H1 (cell line): ENCODE measurements at regions not wholly inside any gene's neighbourhood (a gene's known extent, or its start where the extent isn't known, plus 50 kb on each side); places are given as distances from the start of the nearest gene placed in this dataset.

ENCODE experiments used
- CTCF ChIA-PET: fragments of 300-600 bp; sonication (Branson Sonifier 250); formaldehyde crosslinking; loops from one replicate; lab custom pipeline; 2021; ENCODE audit not compliant: partially characterized antibody; lab: Charles Lee
- POLR2A ChIA-PET: fragments of 300-600 bp; sonication (Branson Sonifier 250); formaldehyde crosslinking; loops from one replicate; lab custom pipeline; 2021; ENCODE audit warnings: inconsistent platforms; ENCODE audit not compliant: partially characterized antibody; lab: Charles Lee
- DNase-seq, 2 experiments: peaks; one replicate each; pipeline versions ENCODE4 v3.0.0 to v3.0.0-alpha.2; 2010 to 2022; ENCODE audit warnings: low spot score in 2 of 2, low read depth in 1 of 2, mixed read lengths in 1 of 2
- FAIRE-seq: peaks from 2 replicates; lab custom pipeline; 2011; peaks lifted over from hg19 to GRCh38; lab: Jason Lieb, UNC
- H2AFZ ChIP-seq: 2 replicates; pipeline ENCODE4 v1.8.1; 2012; ENCODE audit warnings: low read length, inconsistent platforms
- H2AK5ac ChIP-seq: 2 replicates; pipeline ENCODE4 v1.6.1; 2013; ENCODE audit warnings: low read depth, low read length
- H2BK120ac ChIP-seq: replicated peaks from 2 replicates; pipeline ENCODE3; 2013; ENCODE audit warnings: low read depth, low read length, inconsistent platforms
- H2BK12ac ChIP-seq: 2 replicates; pipeline ENCODE4 v1.6.1; 2013; ENCODE audit warnings: low read depth, low read length
- H2BK15ac ChIP-seq: 2 replicates; pipeline ENCODE4 v1.6.1; 2013; ENCODE audit warnings: low read length
- H2BK20ac ChIP-seq: 2 replicates; pipeline ENCODE4 v1.6.1; 2013; ENCODE audit warnings: low read length
- H2BK5ac ChIP-seq: 2 replicates; pipeline ENCODE4 v1.6.1; 2013; ENCODE audit warnings: low read depth, low read length
- H3K14ac ChIP-seq: 2 replicates; pipeline ENCODE4 v1.6.1; 2013; ENCODE audit warnings: inconsistent platforms; ENCODE audit not compliant: insufficient read length
- H3K18ac ChIP-seq: 2 replicates; pipeline ENCODE4 v1.6.1; 2013; ENCODE audit warnings: low read length; ENCODE audit errors: extremely low read depth
- H3K23ac ChIP-seq: 2 replicates; pipeline ENCODE4 v1.6.1; 2013; ENCODE audit warnings: inconsistent platforms; ENCODE audit not compliant: insufficient read length
- H3K23me2 ChIP-seq: 2 replicates; pipeline ENCODE4 v1.6.1; 2013; ENCODE audit warnings: low read depth, low read length
- H3K27ac ChIP-seq: 2 replicates; pipeline ENCODE4 v1.6.1; 2011; ENCODE audit warnings: low read depth, low read length, inconsistent platforms
- H3K27me3 ChIP-seq, 4 experiments: replicated peaks in 1 of 4; 1 replicate in 1 of 4; 2 replicates in 3 of 4; pipeline versions ENCODE4 v1.6.1 to v1.8.1; 2011 to 2013; ENCODE audit warnings: low read length in 3 of 4, mild to moderate bottlenecking in 3 of 4, inconsistent platforms in 2 of 4, mixed read lengths in 2 of 4, moderate library complexity in 1 of 4; ENCODE audit not compliant: control insufficient read depth in 3 of 4, insufficient read depth in 3 of 4; ENCODE audit errors: extremely low read depth in 1 of 4
- H3K36me3 ChIP-seq, 4 experiments: 2 replicates each; pipeline versions ENCODE4 v1.6.1 to v1.8.1; 2011 to 2013; ENCODE audit warnings: mild to moderate bottlenecking in 4 of 4, low read length in 3 of 4, moderate library complexity in 2 of 4, control low read depth in 1 of 4, inconsistent platforms in 1 of 4; ENCODE audit not compliant: insufficient read depth in 4 of 4, control insufficient read depth in 2 of 4
- H3K4ac ChIP-seq: replicated peaks from 2 replicates; pipeline ENCODE3; 2013; ENCODE audit warnings: low read length, low read depth, mixed read lengths, inconsistent platforms; ENCODE audit not compliant: insufficient read length
- H3K4me1 ChIP-seq, 4 experiments: replicated peaks in 1 of 4; 1 replicate in 1 of 4; 2 replicates in 3 of 4; pipeline versions ENCODE4 v1.6.1 to v1.8.1; 2011 to 2013; ENCODE audit warnings: low read length in 3 of 4, inconsistent platforms in 2 of 4, mixed read lengths in 1 of 4; ENCODE audit not compliant: insufficient read depth in 4 of 4, control insufficient read depth in 3 of 4
- H3K4me2 ChIP-seq, 2 experiments: 2 replicates each; pipeline versions ENCODE4 v1.6.1 to v1.8.1; 2011 to 2013; ENCODE audit warnings: low read depth in 2 of 2, low read length in 2 of 2, control low read depth in 1 of 2, inconsistent platforms in 1 of 2, mild to moderate bottlenecking in 1 of 2; ENCODE audit not compliant: insufficient read depth in 1 of 2
- H3K4me3 ChIP-seq, 4 experiments: fragments of 200-600, 300-600 bp in 1 of 4; sonication (generic), shearing (Covaris generic), sonication (Bioruptor Twin) in 1 of 4; 2 replicates each; pipeline versions ENCODE4 v1.5.1 to v1.8.1; 2011 to 2016; ENCODE audit warnings: low read length in 4 of 4, low read depth in 3 of 4, control low read depth in 2 of 4, inconsistent platforms in 2 of 4, mild to moderate bottlenecking in 2 of 4, mixed read lengths in 1 of 4, moderate library complexity in 1 of 4; ENCODE audit not compliant: insufficient read depth in 2 of 4; ENCODE audit errors: extremely low read depth in 1 of 4
- H3K56ac ChIP-seq: replicated peaks from 2 replicates; pipeline ENCODE3; 2013; ENCODE audit warnings: low read depth, mild to moderate bottlenecking, mixed read lengths, low read length, inconsistent platforms; ENCODE audit not compliant: insufficient read length
- H3K79me1 ChIP-seq: 2 replicates; pipeline ENCODE4 v1.6.1; 2013; ENCODE audit warnings: low read depth, low read length, control low read depth
- H3K79me2 ChIP-seq, 2 experiments: 2 replicates each; pipeline versions ENCODE4 v1.6.1 to v1.8.1; 2012 to 2013; ENCODE audit warnings: low read length in 2 of 2, mild to moderate bottlenecking in 2 of 2, inconsistent platforms in 1 of 2; ENCODE audit not compliant: insufficient read depth in 2 of 2, control insufficient read depth in 1 of 2
- H3K9ac ChIP-seq, 4 experiments: replicated peaks in 1 of 4; 1 replicate in 1 of 4; 2 replicates in 3 of 4; pipeline versions ENCODE4 v1.6.1 to v1.8.1; 2011 to 2013; ENCODE audit warnings: low read depth in 3 of 4, low read length in 3 of 4, control low read depth in 2 of 4, mild to moderate bottlenecking in 2 of 4, moderate library complexity in 2 of 4, inconsistent platforms in 1 of 4; ENCODE audit errors: extremely low read depth in 1 of 4
- H3K9me3 ChIP-seq, 2 experiments: 2 replicates each; pipeline versions ENCODE4 v1.6.1 to v1.8.1; 2012 to 2013; ENCODE audit warnings: mild to moderate bottlenecking in 2 of 2, moderate library complexity in 2 of 2, control low read depth in 1 of 2, inconsistent platforms in 1 of 2, low read depth in 1 of 2, low read length in 1 of 2, mixed read lengths in 1 of 2; ENCODE audit not compliant: insufficient read depth in 2 of 2
- H4K20me1 ChIP-seq, 2 experiments: replicated peaks in 1 of 2; 2 replicates each; pipeline versions ENCODE3 to v1.8.1; 2011 to 2013; ENCODE audit warnings: inconsistent platforms in 2 of 2, low read length in 2 of 2, mild to moderate bottlenecking in 1 of 2; ENCODE audit not compliant: insufficient read depth in 2 of 2, control insufficient read depth in 1 of 2
- H4K5ac ChIP-seq: 2 replicates; pipeline ENCODE4 v1.6.1; 2013; ENCODE audit warnings: low read length, low read depth, mixed read lengths, inconsistent platforms; ENCODE audit not compliant: insufficient read length
- H4K8ac ChIP-seq: 2 replicates; pipeline ENCODE4 v1.8.0; 2013; ENCODE audit warnings: mild to moderate bottlenecking, moderate library complexity, low read length, inconsistent platforms; ENCODE audit not compliant: insufficient read depth; ENCODE audit errors: extremely low read depth
- H4K91ac ChIP-seq: replicated peaks from 2 replicates; pipeline ENCODE3; 2013; ENCODE audit warnings: low read length, mixed read lengths, inconsistent platforms; ENCODE audit not compliant: insufficient read length
- CHD1 ChIP-seq: IDR thresholded peaks from 2 replicates; pipeline ENCODE4 v1.6.1; 2012; ENCODE audit warnings: low read depth, low read length, improper control_type of control experiment
- JUND ChIP-seq: IDR thresholded peaks from 2 replicates; pipeline ENCODE4 v1.6.1; 2011; ENCODE audit warnings: mild to moderate bottlenecking, improper control_type of control experiment, low read length
- SP4 ChIP-seq: IDR thresholded peaks from 2 replicates; pipeline ENCODE4 v1.6.1; 2012; ENCODE audit warnings: low read length, inconsistent platforms
- SRF ChIP-seq: IDR thresholded peaks from 2 replicates; pipeline ENCODE4 v1.6.1; 2011; ENCODE audit warnings: mild to moderate bottlenecking, low read depth, low read length, moderate library complexity
- TAF7 ChIP-seq: optimal IDR thresholded peaks from 2 replicates; pipeline ENCODE3; 2011; ENCODE audit warnings: low read depth, mild to moderate bottlenecking, inconsistent platforms, low read length, moderate library complexity, borderline replicate concordance

DNA sequence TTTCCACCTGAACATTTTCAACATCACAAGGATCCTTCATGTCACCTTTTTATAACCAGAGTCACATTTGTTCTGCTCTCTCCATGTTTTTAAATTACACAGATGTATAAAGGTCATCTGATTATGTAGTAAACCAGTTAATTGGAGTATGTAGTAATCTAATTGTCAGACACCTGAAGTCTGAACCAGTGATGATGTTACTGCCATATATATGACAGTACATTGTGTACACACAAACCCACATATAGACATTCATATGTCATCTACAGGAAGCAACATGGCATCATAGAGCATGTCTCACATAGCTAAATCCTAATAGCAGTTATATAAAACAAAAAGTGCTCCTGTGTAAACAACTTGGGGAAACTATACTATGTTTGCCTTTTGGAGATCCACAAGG is 95.9 kb upstream of the PRR23C start:
- H3K36me3 ChIP-seq: no peaks in the 10 kb centered on the region
- H3K18ac ChIP-seq: no peak overlapping the region
- no peaks in the 10 kb centered on the region for H3K79me2 ChIP-seq
- H2AK5ac ChIP-seq: no peak overlapping the region
- no peak overlapping the region for H2BK15ac ChIP-seq
- DNase-seq (no peak), FAIRE-seq (no peak)
- no peak overlapping the region for H3K4me3 ChIP-seq
- no peak overlapping the region for H3K14ac ChIP-seq
- H2BK120ac ChIP-seq: no peak overlapping the region
- no peak overlapping the region for H4K8ac ChIP-seq
- H4K5ac ChIP-seq: no peak overlapping the region
- H3K4me2 ChIP-seq: no peak overlapping the region
- H3K56ac ChIP-seq: no peak overlapping the region
- H3K4ac ChIP-seq: no peak overlapping the region
- H3K79me1 ChIP-seq: no peaks in the 10 kb centered on the region
- H4K91ac ChIP-seq: no peak overlapping the region
- ChIA-PET POLR2A (no interaction called here), CTCF (no interaction called here)
- no peaks in the 10 kb centered on the region for H3K23me2 ChIP-seq
- no peak overlapping the region for H3K27ac ChIP-seq
- H3K9me3 ChIP-seq: peaks cover 3 to 12% of the 10 kb centered on the region in 2 experiments; a peak in 1 of 4 replicates
- H2BK12ac ChIP-seq: no peak overlapping the region
- H3K9ac ChIP-seq: no peak overlapping the region
- no peak overlapping the region for H2BK5ac ChIP-seq
- H3K23ac ChIP-seq: no peak overlapping the region
- H2BK20ac ChIP-seq: no peak overlapping the region
- no peaks in the 10 kb centered on the region for H3K4me1 ChIP-seq
- no peaks in the 10 kb centered on the region for H4K20me1 ChIP-seq
- H2AFZ ChIP-seq: no peak overlapping the region
- H3K27me3 ChIP-seq: no peaks in the 10 kb centered on the region
- TF ChIP-seq TAF7 (no peak), SRF (no peak), SP4 (no peak), CHD1 (no peak), JUND (no peak)
